ENCODE measurements at regions not wholly inside any gene's neighbourhood (a gene's known extent, or its start where the extent isn't known, plus 50 kb on each side); places are given as distances from the start of the nearest gene placed in this dataset.

GRCh38 chr6:14524319-14524718, 406.7 kb downstream of the CD83 start:
- TF ChIP-seq POLR2AphosphoS5 (IDR thresholded peaks at IDR 0.05; ENCODE audit: low read depth, low read length): no peak
- TF ChIP-seq, protein P1, sequence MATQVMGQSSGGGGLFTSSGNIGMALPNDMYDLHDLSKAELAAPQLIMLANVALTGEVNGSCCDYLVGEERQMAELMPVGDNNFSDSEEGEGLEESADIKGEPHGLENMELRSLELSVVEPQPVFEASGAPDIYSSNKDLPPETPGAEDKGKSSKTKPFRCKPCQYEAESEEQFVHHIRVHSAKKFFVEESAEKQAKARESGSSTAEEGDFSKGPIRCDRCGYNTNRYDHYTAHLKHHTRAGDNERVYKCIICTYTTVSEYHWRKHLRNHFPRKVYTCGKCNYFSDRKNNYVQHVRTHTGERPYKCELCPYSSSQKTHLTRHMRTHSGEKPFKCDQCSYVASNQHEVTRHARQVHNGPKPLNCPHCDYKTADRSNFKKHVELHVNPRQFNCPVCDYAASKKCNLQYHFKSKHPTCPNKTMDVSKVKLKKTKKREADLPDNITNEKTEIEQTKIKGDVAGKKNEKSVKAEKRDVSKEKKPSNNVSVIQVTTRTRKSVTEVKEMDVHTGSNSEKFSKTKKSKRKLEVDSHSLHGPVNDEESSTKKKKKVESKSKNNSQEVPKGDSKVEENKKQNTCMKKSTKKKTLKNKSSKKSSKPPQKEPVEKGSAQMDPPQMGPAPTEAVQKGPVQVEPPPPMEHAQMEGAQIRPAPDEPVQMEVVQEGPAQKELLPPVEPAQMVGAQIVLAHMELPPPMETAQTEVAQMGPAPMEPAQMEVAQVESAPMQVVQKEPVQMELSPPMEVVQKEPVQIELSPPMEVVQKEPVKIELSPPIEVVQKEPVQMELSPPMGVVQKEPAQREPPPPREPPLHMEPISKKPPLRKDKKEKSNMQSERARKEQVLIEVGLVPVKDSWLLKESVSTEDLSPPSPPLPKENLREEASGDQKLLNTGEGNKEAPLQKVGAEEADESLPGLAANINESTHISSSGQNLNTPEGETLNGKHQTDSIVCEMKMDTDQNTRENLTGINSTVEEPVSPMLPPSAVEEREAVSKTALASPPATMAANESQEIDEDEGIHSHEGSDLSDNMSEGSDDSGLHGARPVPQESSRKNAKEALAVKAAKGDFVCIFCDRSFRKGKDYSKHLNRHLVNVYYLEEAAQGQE (IDR thresholded peaks at IDR 0.05; ENCODE audit: insufficient read depth in 1 of 2, low read depth in 2 of 2, low read length in 2 of 2): no peak
- no peak for TF ChIP-seq SIN3A (IDR thresholded peaks at IDR 0.05; ENCODE audit: borderline replicate concordance, insufficient read depth, low read length)
- TF ChIP-seq FOXP2 (optimal IDR thresholded peaks at IDR 0.05; ENCODE audit: borderline replicate concordance, extremely low read depth, extremely low read length, insufficient read depth): no peak
- no peak for TF ChIP-seq TAF1 (IDR thresholded peaks at IDR 0.05; ENCODE audit: borderline replicate concordance, insufficient read depth, low read length)

GRCh38 chr6:14530385-14530784, 412.8 kb downstream of the CD83 start:
- TF ChIP-seq SIN3A (IDR thresholded peaks at IDR 0.05; ENCODE audit: borderline replicate concordance, insufficient read depth, low read length) (no peak), FOXP2 (optimal IDR thresholded peaks at IDR 0.05; ENCODE audit: borderline replicate concordance, extremely low read depth, extremely low read length, insufficient read depth) (no peak), TAF1 (IDR thresholded peaks at IDR 0.05; ENCODE audit: borderline replicate concordance, insufficient read depth, low read length) (no peak), POLR2AphosphoS5 (IDR thresholded peaks at IDR 0.05; ENCODE audit: low read depth, low read length) (no peak)
- TF ChIP-seq, protein P1 (IDR thresholded peaks at IDR 0.05; ENCODE audit: insufficient read depth in 1 of 2, low read depth in 2 of 2, low read length in 2 of 2): no peak

DNA sequence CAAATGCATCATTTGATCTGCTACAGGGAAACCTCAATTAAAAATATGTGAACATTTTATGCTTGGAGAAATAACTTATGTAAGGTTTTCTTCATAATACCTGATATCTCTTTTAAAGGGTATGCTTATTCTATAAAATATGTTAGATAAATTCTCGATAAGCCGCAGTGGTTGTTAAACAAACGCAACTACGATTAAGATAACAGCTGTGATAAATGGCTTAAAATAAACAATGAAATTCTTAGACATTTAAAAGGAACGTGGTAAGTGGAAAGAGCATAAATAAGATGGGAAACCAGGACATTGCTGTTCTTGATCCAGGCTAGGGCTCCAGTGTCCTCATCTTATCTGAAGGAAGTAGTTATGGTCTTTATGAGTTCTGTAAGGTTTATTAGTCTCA, 415.9 kb downstream of the CD83 start:
- TF ChIP-seq FOXP2 (optimal IDR thresholded peaks at IDR 0.05; ENCODE audit: borderline replicate concordance, extremely low read depth, extremely low read length, insufficient read depth) (no peak), SIN3A (IDR thresholded peaks at IDR 0.05; ENCODE audit: borderline replicate concordance, insufficient read depth, low read length) (no peak), POLR2AphosphoS5 (IDR thresholded peaks at IDR 0.05; ENCODE audit: low read depth, low read length) (no peak), TAF1 (IDR thresholded peaks at IDR 0.05; ENCODE audit: borderline replicate concordance, insufficient read depth, low read length) (no peak)
- TF ChIP-seq, protein P1 (IDR thresholded peaks at IDR 0.05; ENCODE audit: insufficient read depth in 1 of 2, low read depth in 2 of 2, low read length in 2 of 2): no peak

DNA sequence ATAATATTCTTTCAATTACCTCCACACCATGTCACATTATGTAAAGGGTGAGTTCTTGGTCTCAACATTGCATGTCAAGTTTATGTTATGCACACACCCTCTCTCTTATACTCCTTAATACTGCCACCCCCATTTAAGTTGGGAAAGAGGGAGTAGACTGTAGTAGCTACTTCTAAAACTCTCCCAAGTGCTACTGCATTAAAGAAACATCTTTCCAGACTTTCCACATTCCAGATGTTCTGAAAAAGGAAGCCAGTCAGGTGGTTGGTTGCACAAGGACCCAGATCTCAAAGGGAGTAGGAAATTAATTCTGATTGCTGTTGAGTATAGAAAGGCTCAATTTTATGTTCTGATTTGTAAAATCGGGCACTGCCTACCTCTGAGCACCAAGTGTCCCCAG, 419.5 kb downstream of the CD83 start:
- TF ChIP-seq SIN3A (IDR thresholded peaks at IDR 0.05; ENCODE audit: borderline replicate concordance, insufficient read depth, low read length): no peak
- TF ChIP-seq TAF1 (IDR thresholded peaks at IDR 0.05; ENCODE audit: borderline replicate concordance, insufficient read depth, low read length): no peak
- TF ChIP-seq, protein P1 (IDR thresholded peaks at IDR 0.05; ENCODE audit: insufficient read depth in 1 of 2, low read depth in 2 of 2, low read length in 2 of 2): no peak
- no peak for TF ChIP-seq POLR2AphosphoS5 (IDR thresholded peaks at IDR 0.05; ENCODE audit: low read depth, low read length)
- no peak for TF ChIP-seq FOXP2 (optimal IDR thresholded peaks at IDR 0.05; ENCODE audit: borderline replicate concordance, extremely low read depth, extremely low read length, insufficient read depth)

DNA sequence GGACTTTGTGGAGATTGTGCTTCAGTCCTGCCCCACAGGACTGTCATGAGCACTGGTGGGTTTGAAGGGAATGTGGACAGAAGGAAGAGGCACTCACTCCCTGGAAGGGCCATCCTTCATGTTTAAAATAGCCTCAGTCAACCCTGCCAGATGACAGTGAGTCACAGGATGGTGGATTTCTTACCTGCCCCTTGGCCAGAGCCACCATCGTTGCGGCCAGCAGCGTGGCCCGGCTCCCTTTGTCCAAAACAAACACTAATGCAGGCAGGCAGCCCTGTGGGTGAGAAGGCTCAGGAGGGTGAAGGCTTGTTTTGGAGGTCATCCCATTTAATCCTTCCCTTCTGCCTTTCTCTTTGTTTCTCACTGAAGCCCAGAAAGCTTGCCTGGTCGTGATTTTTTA, 422.7 kb downstream of the CD83 start:
- no peak for TF ChIP-seq POLR2AphosphoS5 (IDR thresholded peaks at IDR 0.05; ENCODE audit: low read depth, low read length)
- no peak for TF ChIP-seq FOXP2 (optimal IDR thresholded peaks at IDR 0.05; ENCODE audit: borderline replicate concordance, extremely low read depth, extremely low read length, insufficient read depth)
- TF ChIP-seq, protein P1 (IDR thresholded peaks at IDR 0.05; ENCODE audit: insufficient read depth in 1 of 2, low read depth in 2 of 2, low read length in 2 of 2): no peak
- no peak for TF ChIP-seq TAF1 (IDR thresholded peaks at IDR 0.05; ENCODE audit: borderline replicate concordance, insufficient read depth, low read length)
- no peak for TF ChIP-seq SIN3A (IDR thresholded peaks at IDR 0.05; ENCODE audit: borderline replicate concordance, insufficient read depth, low read length)
